HepG2 (cell line): ENCODE measurements at regions not wholly inside any gene's neighbourhood (a gene's known extent, or its start where the extent isn't known, plus 50 kb on each side); places are given as distances from the start of the nearest gene placed in this dataset.

ENCODE experiments used
- HOXA7 ChIP-seq: sonication (generic); formaldehyde crosslinking; IDR thresholded peaks from 2 replicates; pipeline ENCODE4 v1.8.1; 2022; ENCODE audit warnings: mild to moderate bottlenecking, missing genetic modification reagents, moderate library complexity
- JUNB ChIP-seq: sonication (generic); formaldehyde crosslinking; IDR thresholded peaks from 2 replicates; pipeline ENCODE4 v1.8.0; 2022; ENCODE audit warnings: missing genetic modification reagents, mild to moderate bottlenecking, borderline replicate concordance
- TF ChIP-seq, protein P1 (sequence below): fragments of 450-650 bp; IDR thresholded peaks from 2 replicates; pipeline ENCODE4 v1.6.1; 2016
- TF ChIP-seq, protein P2 (sequence below): sonication (generic); formaldehyde crosslinking; IDR thresholded peaks from 2 replicates; pipeline ENCODE4 v1.5.0; 2020; ENCODE audit warnings: mild to moderate bottlenecking, missing genetic modification reagents, moderate library complexity
- TF ChIP-seq, protein P3 (sequence below): sonication (generic); formaldehyde crosslinking; IDR thresholded peaks from 2 replicates; pipeline ENCODE4 v1.5.0; 2020; ENCODE audit warnings: mild to moderate bottlenecking, missing genetic modification reagents

DNA sequence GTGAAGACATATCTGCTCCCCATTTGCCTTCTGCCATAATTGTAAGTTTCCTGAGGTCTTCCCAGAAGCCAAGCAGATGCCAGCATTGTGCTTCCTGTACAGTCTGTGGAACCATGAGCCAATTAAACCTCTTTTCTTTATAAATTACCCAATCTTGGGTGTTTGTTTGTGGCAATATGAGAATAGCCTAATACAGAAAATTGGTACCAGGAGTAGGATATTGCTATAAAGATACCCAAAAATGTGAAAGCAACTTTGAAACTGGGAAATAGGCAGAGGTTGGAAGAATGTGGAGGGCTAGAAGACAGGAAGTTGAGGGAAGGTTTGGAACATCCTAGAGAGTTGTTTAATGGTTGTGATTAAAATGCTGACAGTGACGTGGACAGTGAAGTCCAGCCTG is 90.8 kb downstream of the HHIPL2 start:
- TF ChIP-seq, protein P1, sequence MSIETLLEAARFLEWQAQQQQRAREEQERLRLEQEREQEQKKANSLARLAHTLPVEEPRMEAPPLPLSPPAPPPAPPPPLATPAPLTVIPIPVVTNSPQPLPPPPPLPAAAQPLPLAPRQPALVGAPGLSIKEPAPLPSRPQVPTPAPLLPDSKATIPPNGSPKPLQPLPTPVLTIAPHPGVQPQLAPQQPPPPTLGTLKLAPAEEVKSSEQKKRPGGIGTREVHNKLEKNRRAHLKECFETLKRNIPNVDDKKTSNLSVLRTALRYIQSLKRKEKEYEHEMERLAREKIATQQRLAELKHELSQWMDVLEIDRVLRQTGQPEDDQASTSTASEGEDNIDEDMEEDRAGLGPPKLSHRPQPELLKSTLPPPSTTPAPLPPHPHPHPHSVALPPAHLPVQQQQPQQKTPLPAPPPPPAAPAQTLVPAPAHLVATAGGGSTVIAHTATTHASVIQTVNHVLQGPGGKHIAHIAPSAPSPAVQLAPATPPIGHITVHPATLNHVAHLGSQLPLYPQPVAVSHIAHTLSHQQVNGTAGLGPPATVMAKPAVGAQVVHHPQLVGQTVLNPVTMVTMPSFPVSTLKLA = no peak
- TF ChIP-seq JUNB (CRISPR knock-in tag) (no peak), HOXA7 (no peak)
- TF ChIP-seq, protein P2, sequence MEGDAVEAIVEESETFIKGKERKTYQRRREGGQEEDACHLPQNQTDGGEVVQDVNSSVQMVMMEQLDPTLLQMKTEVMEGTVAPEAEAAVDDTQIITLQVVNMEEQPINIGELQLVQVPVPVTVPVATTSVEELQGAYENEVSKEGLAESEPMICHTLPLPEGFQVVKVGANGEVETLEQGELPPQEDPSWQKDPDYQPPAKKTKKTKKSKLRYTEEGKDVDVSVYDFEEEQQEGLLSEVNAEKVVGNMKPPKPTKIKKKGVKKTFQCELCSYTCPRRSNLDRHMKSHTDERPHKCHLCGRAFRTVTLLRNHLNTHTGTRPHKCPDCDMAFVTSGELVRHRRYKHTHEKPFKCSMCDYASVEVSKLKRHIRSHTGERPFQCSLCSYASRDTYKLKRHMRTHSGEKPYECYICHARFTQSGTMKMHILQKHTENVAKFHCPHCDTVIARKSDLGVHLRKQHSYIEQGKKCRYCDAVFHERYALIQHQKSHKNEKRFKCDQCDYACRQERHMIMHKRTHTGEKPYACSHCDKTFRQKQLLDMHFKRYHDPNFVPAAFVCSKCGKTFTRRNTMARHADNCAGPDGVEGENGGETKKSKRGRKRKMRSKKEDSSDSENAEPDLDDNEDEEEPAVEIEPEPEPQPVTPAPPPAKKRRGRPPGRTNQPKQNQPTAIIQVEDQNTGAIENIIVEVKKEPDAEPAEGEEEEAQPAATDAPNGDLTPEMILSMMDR (CRISPR knock-in tag) = no peak
- TF ChIP-seq, protein P3, sequence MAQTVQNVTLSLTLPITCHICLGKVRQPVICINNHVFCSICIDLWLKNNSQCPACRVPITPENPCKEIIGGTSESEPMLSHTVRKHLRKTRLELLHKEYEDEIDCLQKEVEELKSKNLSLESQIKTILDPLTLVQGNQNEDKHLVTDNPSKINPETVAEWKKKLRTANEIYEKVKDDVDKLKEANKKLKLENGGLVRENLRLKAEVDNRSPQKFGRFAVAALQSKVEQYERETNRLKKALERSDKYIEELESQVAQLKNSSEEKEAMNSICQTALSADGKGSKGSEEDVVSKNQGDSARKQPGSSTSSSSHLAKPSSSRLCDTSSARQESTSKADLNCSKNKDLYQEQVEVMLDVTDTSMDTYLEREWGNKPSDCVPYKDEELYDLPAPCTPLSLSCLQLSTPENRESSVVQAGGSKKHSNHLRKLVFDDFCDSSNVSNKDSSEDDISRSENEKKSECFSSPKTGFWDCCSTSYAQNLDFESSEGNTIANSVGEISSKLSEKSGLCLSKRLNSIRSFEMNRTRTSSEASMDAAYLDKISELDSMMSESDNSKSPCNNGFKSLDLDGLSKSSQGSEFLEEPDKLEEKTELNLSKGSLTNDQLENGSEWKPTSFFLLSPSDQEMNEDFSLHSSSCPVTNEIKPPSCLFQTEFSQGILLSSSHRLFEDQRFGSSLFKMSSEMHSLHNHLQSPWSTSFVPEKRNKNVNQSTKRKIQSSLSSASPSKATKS = no peak
